ENCODE measurements at regions not wholly inside any gene's neighbourhood (a gene's known extent, or its start where the extent isn't known, plus 50 kb on each side); places are given as distances from the start of the nearest gene placed in this dataset.

GRCh38 chr7:156021471-156021870 is 209.2 kb upstream of the SHH start:
- no peaks in the 10 kb centered on the region for H3K36me3 ChIP-seq
- no peak overlapping the region for H3K27ac ChIP-seq
- TF ChIP-seq CTCF (IDR thresholded peaks at IDR 0.05), result no peak
- intact Hi-C loops (cut with DNase I), result no loop called here
- H3K4me1 ChIP-seq, result no peaks in the 10 kb centered on the region
- no peaks in the 10 kb centered on the region for H3K9me3 ChIP-seq
- ATAC-seq (no peak), DNase-seq (no peak)
- H3K27me3 ChIP-seq (ENCODE audit: low read depth), result no peaks in the 10 kb centered on the region
- no peak overlapping the region for H3K4me3 ChIP-seq

DNA sequence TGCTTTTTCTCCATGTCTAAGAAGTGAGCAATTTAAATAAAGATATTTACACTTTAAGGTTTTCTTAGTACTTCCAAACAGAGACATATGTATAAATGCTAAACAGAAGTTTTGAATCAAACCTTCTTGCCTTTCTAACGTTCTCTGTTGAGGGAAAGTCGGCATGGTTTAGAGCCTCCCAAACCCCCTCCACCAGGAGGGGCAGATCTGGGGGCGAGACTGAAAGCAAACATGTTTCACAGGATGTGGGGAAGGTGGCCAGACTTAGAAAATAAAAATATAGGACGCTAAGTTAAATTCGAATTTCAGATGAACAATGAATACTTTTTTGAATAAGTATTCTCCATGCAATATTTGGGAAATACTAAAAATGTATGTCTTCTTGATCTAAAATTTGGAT is 208.3 kb upstream of the SHH start:
- intact Hi-C loops (cut with DNase I), result no loop called here
- no peak overlapping the region for H3K4me3 ChIP-seq
- DNase-seq, result no peak
- no peak for TF ChIP-seq CTCF (IDR thresholded peaks at IDR 0.05)
- H3K36me3 ChIP-seq, result no peaks in the 10 kb centered on the region
- H3K4me1 ChIP-seq, result no peaks in the 10 kb centered on the region
- no peaks in the 10 kb centered on the region for H3K27me3 ChIP-seq (ENCODE audit: low read depth)
- no peak overlapping the region for H3K27ac ChIP-seq
- no peaks in the 10 kb centered on the region for H3K9me3 ChIP-seq
- ATAC-seq, result no peak

- no peaks in the 10 kb centered on the region for H3K4me1 ChIP-seq
- H3K27ac ChIP-seq, result no peak overlapping the region
- TF ChIP-seq CTCF (IDR thresholded peaks at IDR 0.05), result no peak
- H3K9me3 ChIP-seq, result no peaks in the 10 kb centered on the region
- H3K27me3 ChIP-seq (ENCODE audit: low read depth), result no peaks in the 10 kb centered on the region
- no peak overlapping the region for H3K4me3 ChIP-seq
- H3K36me3 ChIP-seq, result no peaks in the 10 kb centered on the region
- intact Hi-C loops (cut with DNase I), result no loop called here
- DNase-seq, result no peak
- ATAC-seq, result peak in 1 of 2 donors; percentile 12
These were observed 207.7 kb upstream of the SHH start for GRCh38 chr7:156019776-156020565.

DNA sequence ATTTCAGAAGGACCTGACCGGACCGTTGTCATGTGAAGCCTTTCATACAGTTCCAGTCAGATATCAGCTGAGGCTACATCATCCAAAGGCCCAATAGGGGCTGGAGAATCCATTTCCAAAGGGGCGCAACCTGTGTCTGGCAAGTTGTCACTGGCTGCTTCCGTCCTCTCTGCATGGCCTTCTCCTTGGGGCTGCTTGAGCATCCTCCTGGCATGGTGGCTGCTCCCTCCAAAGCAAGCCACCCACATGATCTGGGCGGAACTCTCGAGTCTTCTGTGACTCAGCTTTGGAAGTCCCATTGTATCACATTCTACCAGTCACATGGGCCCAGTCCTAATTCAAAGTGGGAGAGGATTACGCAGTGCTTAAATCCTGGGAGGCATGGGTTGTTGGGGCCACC is 207.0 kb upstream of the SHH start:
- Histone ChIP-seq H3K27me3 (ENCODE audit: low read depth) (no peaks in the 10 kb centered on the region), H3K36me3 (no peaks in the 10 kb centered on the region), H3K4me3 (no peak overlapping the region), H3K27ac (no peak overlapping the region), H3K9me3 (no peaks in the 10 kb centered on the region), H3K4me1 (no peaks in the 10 kb centered on the region)
- TF ChIP-seq CTCF (IDR thresholded peaks at IDR 0.05), result no peak
- ATAC-seq (no peak), DNase-seq (no peak)
- intact Hi-C loops (cut with DNase I), result no loop called here

DNA sequence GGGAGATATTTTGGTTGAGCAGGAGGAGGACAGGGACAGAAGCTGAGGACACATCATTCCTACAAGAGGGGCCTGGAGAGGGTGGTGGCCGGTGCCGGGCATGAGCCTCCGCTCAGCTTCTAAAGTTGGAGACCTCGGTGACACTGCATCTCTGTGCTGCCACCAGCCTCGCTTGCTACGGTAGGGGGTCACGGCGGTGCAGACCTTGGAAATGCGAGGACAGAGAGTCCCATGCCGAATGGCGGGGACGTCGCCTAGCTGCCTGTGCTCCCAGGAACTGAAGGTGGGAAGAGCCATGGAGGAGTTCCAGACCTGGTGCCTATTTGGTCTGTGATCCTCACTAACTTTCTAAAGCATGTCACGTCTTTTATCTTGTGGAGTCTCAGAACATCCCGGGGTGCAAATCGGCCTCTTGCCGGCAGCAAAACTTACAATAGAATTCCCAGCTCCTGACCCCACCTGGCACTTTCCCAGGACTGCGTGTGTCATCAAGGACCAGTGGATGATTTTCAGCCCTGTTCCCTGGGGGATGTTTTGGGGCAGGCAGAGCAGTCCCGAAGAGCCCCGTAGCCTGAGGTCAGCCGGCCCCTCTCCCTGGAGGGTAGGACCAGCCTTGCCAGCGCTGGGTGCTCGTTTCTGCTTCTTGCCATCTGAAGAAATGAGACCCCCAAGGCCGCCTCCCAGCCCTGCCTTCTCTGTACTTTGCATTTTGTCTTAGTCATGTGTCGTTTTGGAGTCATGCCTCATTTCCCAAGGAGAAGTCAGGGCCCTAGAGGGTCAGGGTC is 205.8 kb upstream of the SHH start:
- intact Hi-C loops (cut with DNase I), result no loop called here
- Histone ChIP-seq H3K36me3 (no peaks in the 10 kb centered on the region), H3K4me3 (no peak overlapping the region), H3K27ac (no peak overlapping the region), H3K4me1 (no peaks in the 10 kb centered on the region), H3K27me3 (ENCODE audit: low read depth) (no peaks in the 10 kb centered on the region), H3K9me3 (no peaks in the 10 kb centered on the region)
- no peak for TF ChIP-seq CTCF (IDR thresholded peaks at IDR 0.05)
- DNase-seq, result no peak
- no peak for ATAC-seq

Measured in lower lobe of right lung (tissue), 2 donors.